ENCODE measurements at regions not wholly inside any gene's neighbourhood (a gene's known extent, or its start where the extent isn't known, plus 50 kb on each side); places are given as distances from the start of the nearest gene placed in this dataset.

DNA sequence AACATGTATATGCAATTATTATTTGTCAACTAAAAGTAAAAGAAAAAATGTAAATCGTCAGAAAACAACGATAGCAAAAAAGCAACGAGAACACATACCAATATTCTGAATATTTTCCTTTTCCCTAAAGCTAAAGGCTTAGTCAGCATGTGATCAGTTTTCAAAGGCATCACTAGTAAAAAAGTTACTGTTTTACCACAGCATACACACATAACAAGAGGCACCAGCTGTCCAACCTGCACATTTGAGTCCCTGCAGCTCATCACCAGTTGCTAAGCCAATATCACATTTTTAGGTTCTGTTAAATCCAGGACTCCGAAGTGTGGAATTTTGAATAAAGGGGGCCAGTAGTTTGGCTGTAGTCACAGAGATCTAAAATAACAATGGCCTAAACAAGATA lies 203.8 kb downstream of the ADGRA3 start:
- DNase-seq (ENCODE audit: insufficient read length, low spot score) (no peak), FAIRE-seq (no peak)
- TF ChIP-seq, protein P1, sequence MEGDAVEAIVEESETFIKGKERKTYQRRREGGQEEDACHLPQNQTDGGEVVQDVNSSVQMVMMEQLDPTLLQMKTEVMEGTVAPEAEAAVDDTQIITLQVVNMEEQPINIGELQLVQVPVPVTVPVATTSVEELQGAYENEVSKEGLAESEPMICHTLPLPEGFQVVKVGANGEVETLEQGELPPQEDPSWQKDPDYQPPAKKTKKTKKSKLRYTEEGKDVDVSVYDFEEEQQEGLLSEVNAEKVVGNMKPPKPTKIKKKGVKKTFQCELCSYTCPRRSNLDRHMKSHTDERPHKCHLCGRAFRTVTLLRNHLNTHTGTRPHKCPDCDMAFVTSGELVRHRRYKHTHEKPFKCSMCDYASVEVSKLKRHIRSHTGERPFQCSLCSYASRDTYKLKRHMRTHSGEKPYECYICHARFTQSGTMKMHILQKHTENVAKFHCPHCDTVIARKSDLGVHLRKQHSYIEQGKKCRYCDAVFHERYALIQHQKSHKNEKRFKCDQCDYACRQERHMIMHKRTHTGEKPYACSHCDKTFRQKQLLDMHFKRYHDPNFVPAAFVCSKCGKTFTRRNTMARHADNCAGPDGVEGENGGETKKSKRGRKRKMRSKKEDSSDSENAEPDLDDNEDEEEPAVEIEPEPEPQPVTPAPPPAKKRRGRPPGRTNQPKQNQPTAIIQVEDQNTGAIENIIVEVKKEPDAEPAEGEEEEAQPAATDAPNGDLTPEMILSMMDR (IDR thresholded peaks at IDR 0.05; ENCODE audit: insufficient read depth, missing control alignments) = no peak

DNA sequence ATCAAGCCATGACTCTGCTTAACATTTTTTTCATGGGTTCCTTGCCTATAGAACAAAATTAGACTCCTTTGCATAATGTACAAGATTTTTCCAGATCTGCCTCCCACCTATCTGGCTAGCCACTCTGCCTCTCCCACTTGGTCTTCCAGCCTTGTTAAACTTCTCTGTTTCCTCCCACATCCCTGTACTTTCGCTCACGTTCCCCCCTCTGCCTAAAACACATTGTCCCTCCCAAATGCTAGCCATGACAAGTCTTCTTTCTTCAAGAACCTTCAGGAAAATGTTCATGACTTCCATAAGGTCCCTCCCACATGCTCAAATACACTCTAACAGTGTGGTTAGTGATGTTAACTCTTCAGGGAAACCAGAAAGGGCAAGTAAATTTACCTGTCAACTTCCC lies 214.6 kb downstream of the ADGRA3 start:
- TF ChIP-seq, protein P1 (IDR thresholded peaks at IDR 0.05; ENCODE audit: insufficient read depth, missing control alignments) = no peak
- FAIRE-seq (no peak), DNase-seq (ENCODE audit: insufficient read length, low spot score) (no peak)

DNA sequence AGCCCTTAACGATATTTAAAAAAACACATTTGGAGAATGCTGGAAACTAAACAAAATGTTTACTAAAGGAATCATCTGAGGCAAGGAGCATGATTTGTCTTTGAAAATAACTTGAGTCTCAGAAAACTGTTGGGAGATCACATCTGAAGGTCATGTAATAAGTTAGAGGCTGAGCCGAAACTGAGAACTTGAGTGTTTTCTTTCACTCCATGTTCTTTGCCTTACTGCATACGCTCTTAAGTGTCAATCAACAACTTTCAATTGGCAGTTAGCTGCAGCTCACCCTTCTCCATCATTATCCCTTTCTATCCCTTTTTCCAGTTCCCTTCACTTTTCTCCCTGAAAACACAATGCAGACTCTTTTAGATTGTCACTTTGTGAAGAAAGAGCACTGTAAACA lies 216.2 kb downstream of the ADGRA3 start:
- FAIRE-seq = no peak
- TF ChIP-seq, protein P1 (IDR thresholded peaks at IDR 0.05; ENCODE audit: insufficient read depth, missing control alignments) = no peak
- DNase-seq (ENCODE audit: insufficient read length, low spot score) = no peak

DNA sequence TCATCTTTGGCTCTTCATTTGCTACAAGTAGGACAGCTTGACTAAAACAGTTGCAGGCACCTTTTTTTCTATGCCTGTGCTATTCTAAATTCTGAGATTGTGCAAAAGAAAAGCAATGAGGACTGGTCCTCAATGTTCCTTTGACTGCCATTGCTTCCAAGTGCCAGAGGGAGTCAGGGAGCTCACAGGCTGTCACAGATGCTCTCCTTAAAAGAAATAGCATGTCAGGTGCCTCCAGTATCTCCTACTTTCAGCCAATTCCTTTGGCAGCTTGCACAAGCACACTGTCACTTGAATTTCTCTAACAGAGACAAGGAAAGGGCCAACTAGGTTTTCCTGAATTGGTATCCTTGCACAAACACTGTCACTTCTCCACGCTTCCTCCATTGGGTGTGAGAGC lies 228.2 kb downstream of the ADGRA3 start:
- TF ChIP-seq, protein P1 (IDR thresholded peaks at IDR 0.05; ENCODE audit: insufficient read depth, missing control alignments) = no peak
- FAIRE-seq = no peak
- no peak for DNase-seq (ENCODE audit: insufficient read length, low spot score)

DNA sequence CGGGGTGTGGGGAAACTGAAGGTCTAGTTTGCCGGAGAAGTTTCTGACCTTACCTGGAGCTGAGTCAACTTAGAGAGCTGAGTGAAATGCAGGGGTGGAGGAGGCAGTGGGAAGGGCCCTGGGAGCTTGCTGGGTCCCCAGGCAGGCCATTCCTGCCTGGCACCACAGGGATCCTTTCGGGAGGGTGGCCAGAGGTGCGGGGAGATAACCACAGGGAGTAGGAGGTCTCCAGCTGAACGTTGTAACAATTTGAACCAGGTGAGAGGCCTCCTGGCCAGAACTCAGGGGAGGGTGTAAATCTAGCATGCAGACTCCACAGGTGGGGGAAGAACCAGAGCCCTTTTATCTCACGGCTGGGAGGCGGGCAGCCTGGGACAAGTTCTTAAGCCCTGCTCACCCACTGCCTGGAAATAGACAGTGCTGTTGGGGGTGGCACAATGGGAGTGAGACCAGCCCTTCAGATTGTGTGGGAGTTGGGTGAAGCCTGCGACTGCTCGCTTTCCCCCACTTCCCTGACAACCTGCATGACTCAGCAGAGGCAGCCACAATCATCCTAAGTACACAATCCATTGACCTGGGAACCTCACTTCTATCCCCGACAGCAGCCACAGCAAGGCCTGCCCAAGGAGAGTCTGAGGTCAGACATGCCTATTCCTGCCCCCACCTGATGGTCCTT lies 247.4 kb downstream of the ADGRA3 start:
- DNase-seq (ENCODE audit: insufficient read length, low spot score) = no peak
- FAIRE-seq = no peak
- TF ChIP-seq, protein P1 (IDR thresholded peaks at IDR 0.05; ENCODE audit: insufficient read depth, missing control alignments) = no peak

DNA sequence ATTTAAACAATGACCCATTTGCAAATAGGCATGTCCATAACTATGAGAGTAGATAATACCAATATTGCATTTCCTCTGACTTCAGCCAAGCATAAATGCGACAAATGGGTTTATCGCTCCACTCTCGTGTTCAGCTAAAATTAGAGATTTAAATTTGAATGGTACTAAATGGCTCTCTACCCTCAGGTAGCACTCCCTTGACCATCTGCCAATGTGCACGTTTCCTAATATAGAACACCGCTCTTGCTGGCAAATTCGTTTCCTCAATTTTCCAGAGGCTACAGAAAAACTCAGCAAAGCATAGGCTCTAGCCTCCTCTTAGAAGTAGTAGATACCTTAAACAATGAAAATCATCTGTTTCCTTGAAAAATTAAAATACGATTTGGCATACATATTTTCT lies 251.6 kb downstream of the ADGRA3 start:
- TF ChIP-seq, protein P1 (IDR thresholded peaks at IDR 0.05; ENCODE audit: insufficient read depth, missing control alignments) = no peak
- DNase-seq (ENCODE audit: insufficient read length, low spot score) = no peak
- no peak for FAIRE-seq

DNA sequence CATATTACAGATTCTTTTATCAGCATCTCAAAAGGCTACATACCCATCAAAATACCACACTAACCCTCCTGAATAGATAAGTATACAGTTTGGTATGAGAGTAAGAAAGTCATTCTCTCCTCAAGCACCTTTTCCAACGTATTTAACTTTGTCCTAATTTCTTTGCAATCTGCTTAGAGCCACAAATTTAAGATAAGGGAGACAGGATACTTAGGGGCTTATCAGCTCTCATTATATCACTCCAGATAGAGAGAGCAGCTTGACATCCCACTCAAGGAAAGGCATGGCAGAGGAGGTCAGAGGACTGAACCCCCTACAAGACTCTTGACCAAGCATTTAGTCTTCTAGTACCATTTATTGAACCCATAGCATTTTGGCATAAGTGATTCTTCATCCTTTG lies 262.4 kb downstream of the ADGRA3 start:
- TF ChIP-seq, protein P1 (IDR thresholded peaks at IDR 0.05; ENCODE audit: insufficient read depth, missing control alignments) = no peak
- FAIRE-seq = no peak
- DNase-seq (ENCODE audit: insufficient read length, low spot score) = no peak
